ENCODE measurements at regions not wholly inside any gene's neighbourhood (a gene's known extent, or its start where the extent isn't known, plus 50 kb on each side); places are given as distances from the start of the nearest gene placed in this dataset.

- in situ Hi-C loops (cut with HindIII; ENCODE audit: low sequenced_read_pairs) = no loop called here
These were observed 95.4 kb upstream of the ERRFI1 start for GRCh38 chr1:8121261-8122159.

GRCh38 chr1:8120693-8121260 lies 94.7 kb upstream of the ERRFI1 start:
- in situ Hi-C loops (cut with HindIII; ENCODE audit: low sequenced_read_pairs) = no loop called here

GRCh38 chr1:8118736-8119135 lies 92.6 kb upstream of the ERRFI1 start:
- in situ Hi-C loops (cut with HindIII; ENCODE audit: low sequenced_read_pairs) = loop anchor here (5.0 kb wide), 1 partner anchor 41 kb away; no protein-coding TSS in a partner anchor

GRCh38 chr1:8118031-8118451 lies 91.9 kb upstream of the ERRFI1 start:
- in situ Hi-C loops (cut with HindIII; ENCODE audit: low sequenced_read_pairs) = loop anchor here (5.0 kb wide), 1 partner anchor 41 kb away; no protein-coding TSS in a partner anchor

- in situ Hi-C loops (cut with HindIII; ENCODE audit: low sequenced_read_pairs) = loop anchor here (5.0 kb wide), 1 partner anchor 40 kb away; no protein-coding TSS in a partner anchor
These were observed 90.8 kb upstream of the ERRFI1 start for GRCh38 chr1:8116894-8117264.

GRCh38 chr1:8115769-8116167 lies 89.7 kb upstream of the ERRFI1 start:
- in situ Hi-C loops (cut with HindIII; ENCODE audit: low sequenced_read_pairs) = loop anchor here (5.0 kb wide), 1 partner anchor 38 kb away; no protein-coding TSS in a partner anchor

GRCh38 chr1:8115031-8115768 lies 89.1 kb upstream of the ERRFI1 start:
- in situ Hi-C loops (cut with HindIII; ENCODE audit: low sequenced_read_pairs) = loop anchor here (5.0 kb wide), 1 partner anchor 38 kb away; no protein-coding TSS in a partner anchor

GRCh38 chr1:8113262-8114220 lies 87.4 kb upstream of the ERRFI1 start:
- in situ Hi-C loops (cut with HindIII; ENCODE audit: low sequenced_read_pairs) = no loop called here

GRCh38 chr1:8112611-8113261 lies 86.6 kb upstream of the ERRFI1 start:
- in situ Hi-C loops (cut with HindIII; ENCODE audit: low sequenced_read_pairs) = no loop called here

- in situ Hi-C loops (cut with HindIII; ENCODE audit: low sequenced_read_pairs) = no loop called here
These were observed 85.5 kb upstream of the ERRFI1 start for GRCh38 chr1:8111560-8111959.

- in situ Hi-C loops (cut with HindIII; ENCODE audit: low sequenced_read_pairs) = no loop called here
These were observed 83.1 kb upstream of the ERRFI1 start for GRCh38 chr1:8109216-8109615.

GRCh38 chr1:8107897-8108296 lies 81.8 kb upstream of the ERRFI1 start:
- in situ Hi-C loops (cut with HindIII; ENCODE audit: low sequenced_read_pairs) = no loop called here

- in situ Hi-C loops (cut with HindIII; ENCODE audit: low sequenced_read_pairs) = no loop called here
These were observed 78.4 kb upstream of the ERRFI1 start for GRCh38 chr1:8104278-8105236.

GRCh38 chr1:8097908-8098307 lies 71.8 kb upstream of the ERRFI1 start:
- in situ Hi-C loops (cut with HindIII; ENCODE audit: low sequenced_read_pairs) = loop anchor here (5.0 kb wide), 3 partner anchors 69 to 109 kb away; no protein-coding TSS in a partner anchor

GRCh38 chr1:8097077-8097799 lies 71.1 kb upstream of the ERRFI1 start:
- in situ Hi-C loops (cut with HindIII; ENCODE audit: low sequenced_read_pairs) = loop anchor here (5.0 kb wide), 3 partner anchors 70 to 110 kb away; no protein-coding TSS in a partner anchor

GRCh38 chr1:8096105-8097011 lies 70.2 kb upstream of the ERRFI1 start:
- in situ Hi-C loops (cut with HindIII; ENCODE audit: low sequenced_read_pairs) = loop anchor here (5.0 kb wide), 3 partner anchors 71 to 111 kb away; no protein-coding TSS in a partner anchor

GRCh38 chr1:8095584-8095983 lies 69.5 kb upstream of the ERRFI1 start:
- in situ Hi-C loops (cut with HindIII; ENCODE audit: low sequenced_read_pairs) = loop anchor here (5.0 kb wide), 3 partner anchors 72 to 112 kb away; no protein-coding TSS in a partner anchor
